GM12878 (cell line): ENCODE measurements at regions not wholly inside any gene's neighbourhood (a gene's known extent, or its start where the extent isn't known, plus 50 kb on each side); places are given as distances from the start of the nearest gene placed in this dataset.

Source experiments
- ATAC-seq: fragments of 200-7000 bp; cut with Tn5 transposase; 3 replicates; pipeline ENCODE4 v1.9.1; 2020; ENCODE audit warnings: mild to moderate bottlenecking, moderate library complexity
- BruUV-seq: library from RNA; stranded (reverse); fragments of 400-500 nt; replicated peaks from 2 replicates; lab custom pipeline; 2021; lab: Mats Ljungman, UMichigan
- CTCF ChIA-PET: fragments of 300-600 bp; sonication (Branson Sonifier 250); formaldehyde crosslinking; extraction: SDS; loops from one replicate; lab custom pipeline; 2021; ENCODE audit warnings: inconsistent platforms; lab: Yijun Ruan, JAX
- POLR2A ChIA-PET: fragments of 350-600 bp; formaldehyde crosslinking; extraction: SDS; loops from one replicate; lab custom pipeline; 2021; ENCODE audit warnings: inconsistent platforms; lab: Charles Lee
- RAD21 ChIA-PET: fragments of 300-600 bp; sonication (Branson Sonifier 250); formaldehyde crosslinking; loops from one replicate; lab custom pipeline; 2023; ENCODE audit warnings: antibody characterized with exemption; ENCODE audit not compliant: unreplicated experiment; lab: Charles Lee
- SMC1A ChIA-PET: fragments of 300-600 bp; sonication (Branson Sonifier 250); formaldehyde crosslinking; loops from one replicate; lab custom pipeline; 2023; ENCODE audit not compliant: unreplicated experiment, uncharacterized antibody; lab: Charles Lee
- DNase-seq: peaks from one replicate; pipeline ENCODE4 v3.0.0-alpha.2; 2011; ENCODE audit warnings: low read depth, low spot score
- FAIRE-seq: peaks from 3 replicates; lab custom pipeline; 2011; peaks lifted over from hg19 to GRCh38; lab: Jason Lieb, UNC
- H2AFZ ChIP-seq: 2 replicates; pipeline ENCODE4 v1.6.0; 2011; ENCODE audit warnings: low read depth, low read length, control low read depth; ENCODE audit not compliant: control insufficient read depth
- H3K27ac ChIP-seq: 2 replicates; pipeline ENCODE4 v1.5.1; 2011; ENCODE audit warnings: control low read depth; ENCODE audit not compliant: control insufficient read depth, insufficient read depth
- H3K27me3 ChIP-seq, 2 experiments: replicated peaks in 1 of 2; 2 replicates each; pipeline versions ENCODE4 v1.6.0 to v1.6.1; 2011; ENCODE audit warnings: low read length in 1 of 2; ENCODE audit not compliant: control insufficient read depth in 2 of 2, insufficient read depth in 2 of 2
- H3K36me3 ChIP-seq, 2 experiments: 2 replicates each; pipeline ENCODE4 v1.5.1; 2011; ENCODE audit warnings: low read length in 1 of 2; ENCODE audit not compliant: control insufficient read depth in 2 of 2, insufficient read depth in 2 of 2
- H3K4me1 ChIP-seq: 2 replicates; pipeline ENCODE4 v1.6.1; 2011; ENCODE audit warnings: mild to moderate bottlenecking, low read length, moderate library complexity, mixed read lengths; ENCODE audit not compliant: control insufficient read depth, insufficient read depth
- H3K4me2 ChIP-seq: 2 replicates; pipeline ENCODE4 v1.6.0; 2011; ENCODE audit warnings: control low read depth; ENCODE audit not compliant: control insufficient read depth, insufficient read depth
- H3K4me3 ChIP-seq: fragments of 200-600 bp; sonication (generic); 2 replicates; pipeline ENCODE4 v1.5.1; 2016
- H3K79me2 ChIP-seq: 2 replicates; pipeline ENCODE4 v1.6.0; 2011; ENCODE audit warnings: low read length; ENCODE audit not compliant: control insufficient read depth, insufficient read depth
- H3K9ac ChIP-seq: 2 replicates; pipeline ENCODE4 v1.8.0; 2011; ENCODE audit warnings: low read length, control low read depth, mixed read lengths; ENCODE audit not compliant: control insufficient read depth, insufficient read depth
- H3K9me3 ChIP-seq: replicated peaks from 3 replicates; pipeline ENCODE4 v1.5.1; 2011; ENCODE audit warnings: mild to moderate bottlenecking, low read length; ENCODE audit not compliant: control insufficient read depth, insufficient read depth
- H4K20me1 ChIP-seq: 2 replicates; pipeline ENCODE4 v1.6.0; 2011; ENCODE audit not compliant: control insufficient read depth, insufficient read depth
- HDAC2 ChIP-seq: fragments of 200-600 bp; sonication (generic); IDR thresholded peaks from 2 replicates; pipeline ENCODE4 v1.6.1; 2017
- KDM1A ChIP-seq: fragments of 200-600 bp; sonication (generic); IDR thresholded peaks from 2 replicates; pipeline ENCODE4 v1.6.1; 2016; ENCODE audit warnings: borderline replicate concordance
- NBN ChIP-seq: fragments of 450-650 bp; IDR thresholded peaks from 2 replicates; pipeline ENCODE4 v1.6.1; 2016
- RELA ChIP-seq: fragments of 450-650 bp; IDR thresholded peaks from 2 replicates; pipeline ENCODE4 v1.8.0; 2014; ENCODE audit warnings: borderline replicate concordance; ENCODE audit not compliant: partially characterized antibody
- SMAD1 ChIP-seq: fragments of 450-650 bp; IDR thresholded peaks from 2 replicates; pipeline ENCODE4 v1.6.1; 2018; ENCODE audit warnings: mild to moderate bottlenecking, low read depth; ENCODE audit not compliant: partially characterized antibody
- WRNIP1 ChIP-seq: IDR thresholded peaks from 2 replicates; pipeline ENCODE4 v1.6.1; 2011; ENCODE audit warnings: low read depth, low read length, improper control_type of control experiment, borderline replicate concordance
- WGBS: methylation state at CpG from one replicate; pipeline ENCODE4 v1.1.6; 2016; ENCODE audit warnings: low lambda C conversion rate; ENCODE audit not compliant: insufficient replicate concordance, insufficient coverage; ENCODE audit errors: missing lambda C conversion rate; 5-methylcytosine and 5-hydroxymethylcytosine counted together
- in situ Hi-C: fragments of 300-500 bp; cut with MboI; formaldehyde crosslinking; loops from 9 replicates; pipeline ENCODE4 v1.14.3; 2018; ENCODE audit warnings: mixed read lengths
- intact Hi-C: fragments of 100-400 bp; cut with micrococcal nuclease; formaldehyde crosslinking; loops from one replicate; pipeline ENCODE4 v1.14.2; 2022; ENCODE audit not compliant: unreplicated experiment
- TF ChIP-seq, protein P1 (sequence below): fragments of 450-650 bp; IDR thresholded peaks from 2 replicates; pipeline ENCODE4 v1.6.1; 2018; ENCODE audit warnings: borderline replicate concordance, mild to moderate bottlenecking; ENCODE audit not compliant: partially characterized antibody
- TF ChIP-seq, protein P2 (sequence below): IDR thresholded peaks from 2 replicates; pipeline ENCODE4 v1.6.1; 2011; ENCODE audit warnings: low read depth, mild to moderate bottlenecking, low read length, moderate library complexity, borderline replicate concordance; ENCODE audit errors: extremely low read depth
- TF ChIP-seq, protein P3 (sequence below): fragments of 450-650 bp; IDR thresholded peaks from 2 replicates; pipeline ENCODE4 v1.6.1; 2017; ENCODE audit warnings: borderline replicate concordance
- TF ChIP-seq, protein P4 (sequence below): IDR thresholded peaks from 2 replicates; pipeline ENCODE4 v1.6.1; 2011; ENCODE audit warnings: low read depth, low read length, improper control_type of control experiment, borderline replicate concordance
- TF ChIP-seq, protein P5 (sequence below): IDR thresholded peaks from 2 replicates; pipeline ENCODE4 v1.6.1; 2012; ENCODE audit warnings: low read depth, low read length, improper control_type of control experiment
- TF ChIP-seq, protein P6 (sequence below): IDR thresholded peaks from 2 replicates; pipeline ENCODE4 v1.6.1; 2012; ENCODE audit warnings: low read depth, low read length, improper control_type of control experiment

DNA sequence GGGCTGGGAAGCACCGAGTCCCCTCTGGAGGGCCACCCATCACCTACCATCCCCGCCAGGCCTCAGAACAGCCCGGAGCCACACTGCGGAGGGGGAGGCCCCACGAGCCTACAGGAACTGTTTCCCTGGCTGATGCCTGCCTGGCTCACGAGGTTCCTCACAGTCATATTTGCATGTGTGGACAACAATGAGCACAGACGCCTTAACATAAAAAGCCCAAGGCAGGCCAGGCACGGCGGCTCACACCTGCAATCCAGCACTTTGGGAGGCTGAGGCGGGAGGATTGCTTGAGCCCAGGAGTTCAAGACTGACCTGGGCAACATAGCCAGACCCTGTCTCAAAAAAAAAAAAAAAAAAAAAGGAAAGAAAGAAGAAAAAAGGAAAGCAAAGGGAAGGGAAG, 125.9 kb downstream of the FAM53A start:
- ChIA-PET SMC1A (no interaction called here), CTCF (no interaction called here), RAD21 (no interaction called here), POLR2A (no interaction called here)
- DNase-seq: no peak
- WGBS: 27% methylated on average over 10 of the region's 10 CpGs
- Histone ChIP-seq H3K4me2 (no peak overlapping the region), H3K4me3 (no peak overlapping the region), H3K27me3 (no peaks in the 10 kb centered on the region), H3K27ac (no peak overlapping the region), H3K79me2 (no peaks in the 10 kb centered on the region), H3K9me3 (no peaks in the 10 kb centered on the region), H4K20me1 (no peaks in the 10 kb centered on the region), H3K36me3 (no peaks in the 10 kb centered on the region), H3K9ac (no peak overlapping the region), H2AFZ (no peak overlapping the region), H3K4me1 (no peaks in the 10 kb centered on the region)
- no peak for FAIRE-seq
- in situ Hi-C loops: no loop called here
- TF ChIP-seq, protein P1, sequence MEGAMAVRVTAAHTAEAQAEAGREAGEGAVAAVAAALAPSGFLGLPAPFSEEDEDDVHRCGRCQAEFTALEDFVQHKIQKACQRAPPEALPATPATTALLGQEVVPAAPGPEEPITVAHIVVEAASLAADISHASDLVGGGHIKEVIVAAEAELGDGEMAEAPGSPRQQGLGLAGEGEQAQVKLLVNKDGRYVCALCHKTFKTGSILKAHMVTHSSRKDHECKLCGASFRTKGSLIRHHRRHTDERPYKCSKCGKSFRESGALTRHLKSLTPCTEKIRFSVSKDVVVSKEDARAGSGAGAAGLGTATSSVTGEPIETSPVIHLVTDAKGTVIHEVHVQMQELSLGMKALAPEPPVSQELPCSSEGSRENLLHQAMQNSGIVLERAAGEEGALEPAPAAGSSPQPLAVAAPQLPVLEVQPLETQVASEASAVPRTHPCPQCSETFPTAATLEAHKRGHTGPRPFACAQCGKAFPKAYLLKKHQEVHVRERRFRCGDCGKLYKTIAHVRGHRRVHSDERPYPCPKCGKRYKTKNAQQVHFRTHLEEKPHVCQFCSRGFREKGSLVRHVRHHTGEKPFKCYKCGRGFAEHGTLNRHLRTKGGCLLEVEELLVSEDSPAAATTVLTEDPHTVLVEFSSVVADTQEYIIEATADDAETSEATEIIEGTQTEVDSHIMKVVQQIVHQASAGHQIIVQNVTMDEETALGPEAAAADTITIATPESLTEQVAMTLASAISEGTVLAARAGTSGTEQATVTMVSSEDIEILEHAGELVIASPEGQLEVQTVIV: no peak
- BruUV-seq: no TSS peak
- intact Hi-C loops: no loop called here
- ATAC-seq: no peak

DNA sequence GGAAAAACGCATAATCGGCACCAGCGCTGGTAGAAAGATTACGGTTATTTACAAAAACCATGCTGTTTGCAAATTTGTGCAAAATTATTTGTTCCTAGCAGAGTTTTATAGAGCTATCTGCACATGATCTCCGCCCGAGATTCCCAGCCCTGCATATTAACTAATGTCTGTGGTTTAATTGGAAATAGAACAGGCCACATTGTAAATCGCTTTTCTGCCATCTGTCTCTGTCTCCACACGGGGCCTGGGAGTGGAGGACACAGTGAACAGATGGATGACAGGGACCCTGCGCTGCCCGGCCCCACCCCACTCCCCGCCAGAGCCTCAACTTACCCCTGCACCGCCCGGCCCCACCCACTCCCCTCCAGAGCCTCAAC, 126.9 kb downstream of the FAM53A start:
- H3K4me2 ChIP-seq: no peak overlapping the region
- FAIRE-seq (no peak), DNase-seq (no peak), ATAC-seq (no peak)
- WGBS: 46% methylated on average over 10 of the region's 13 CpGs
- H2AFZ ChIP-seq: no peak overlapping the region
- H3K36me3 ChIP-seq: no peaks in the 10 kb centered on the region
- ChIA-PET SMC1A (no interaction called here), CTCF (no interaction called here), POLR2A (no interaction called here), RAD21 (no interaction called here)
- H3K27me3 ChIP-seq: no peaks in the 10 kb centered on the region
- intact Hi-C loops (no loop called here), in situ Hi-C loops (no loop called here)
- no peak overlapping the region for H3K4me3 ChIP-seq
- no peak overlapping the region for H3K9ac ChIP-seq
- no peaks in the 10 kb centered on the region for H4K20me1 ChIP-seq
- H3K79me2 ChIP-seq: no peaks in the 10 kb centered on the region
- BruUV-seq: no TSS peak
- no peaks in the 10 kb centered on the region for H3K4me1 ChIP-seq
- H3K27ac ChIP-seq: no peak overlapping the region
- no peaks in the 10 kb centered on the region for H3K9me3 ChIP-seq
- no peak for TF ChIP-seq HDAC2
- no peak for TF ChIP-seq WRNIP1
- TF ChIP-seq KDM1A: no peak
- TF ChIP-seq, protein P2, sequence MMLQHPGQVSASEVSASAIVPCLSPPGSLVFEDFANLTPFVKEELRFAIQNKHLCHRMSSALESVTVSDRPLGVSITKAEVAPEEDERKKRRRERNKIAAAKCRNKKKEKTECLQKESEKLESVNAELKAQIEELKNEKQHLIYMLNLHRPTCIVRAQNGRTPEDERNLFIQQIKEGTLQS: no peak
- TF ChIP-seq, protein P3, sequence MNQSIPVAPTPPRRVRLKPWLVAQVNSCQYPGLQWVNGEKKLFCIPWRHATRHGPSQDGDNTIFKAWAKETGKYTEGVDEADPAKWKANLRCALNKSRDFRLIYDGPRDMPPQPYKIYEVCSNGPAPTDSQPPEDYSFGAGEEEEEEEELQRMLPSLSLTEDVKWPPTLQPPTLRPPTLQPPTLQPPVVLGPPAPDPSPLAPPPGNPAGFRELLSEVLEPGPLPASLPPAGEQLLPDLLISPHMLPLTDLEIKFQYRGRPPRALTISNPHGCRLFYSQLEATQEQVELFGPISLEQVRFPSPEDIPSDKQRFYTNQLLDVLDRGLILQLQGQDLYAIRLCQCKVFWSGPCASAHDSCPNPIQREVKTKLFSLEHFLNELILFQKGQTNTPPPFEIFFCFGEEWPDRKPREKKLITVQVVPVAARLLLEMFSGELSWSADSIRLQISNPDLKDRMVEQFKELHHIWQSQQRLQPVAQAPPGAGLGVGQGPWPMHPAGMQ: no peak
- TF ChIP-seq SMAD1: no peak
- TF ChIP-seq, protein P4, sequence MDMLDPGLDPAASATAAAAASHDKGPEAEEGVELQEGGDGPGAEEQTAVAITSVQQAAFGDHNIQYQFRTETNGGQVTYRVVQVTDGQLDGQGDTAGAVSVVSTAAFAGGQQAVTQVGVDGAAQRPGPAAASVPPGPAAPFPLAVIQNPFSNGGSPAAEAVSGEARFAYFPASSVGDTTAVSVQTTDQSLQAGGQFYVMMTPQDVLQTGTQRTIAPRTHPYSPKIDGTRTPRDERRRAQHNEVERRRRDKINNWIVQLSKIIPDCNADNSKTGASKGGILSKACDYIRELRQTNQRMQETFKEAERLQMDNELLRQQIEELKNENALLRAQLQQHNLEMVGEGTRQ: no peak
- TF ChIP-seq, protein P5, sequence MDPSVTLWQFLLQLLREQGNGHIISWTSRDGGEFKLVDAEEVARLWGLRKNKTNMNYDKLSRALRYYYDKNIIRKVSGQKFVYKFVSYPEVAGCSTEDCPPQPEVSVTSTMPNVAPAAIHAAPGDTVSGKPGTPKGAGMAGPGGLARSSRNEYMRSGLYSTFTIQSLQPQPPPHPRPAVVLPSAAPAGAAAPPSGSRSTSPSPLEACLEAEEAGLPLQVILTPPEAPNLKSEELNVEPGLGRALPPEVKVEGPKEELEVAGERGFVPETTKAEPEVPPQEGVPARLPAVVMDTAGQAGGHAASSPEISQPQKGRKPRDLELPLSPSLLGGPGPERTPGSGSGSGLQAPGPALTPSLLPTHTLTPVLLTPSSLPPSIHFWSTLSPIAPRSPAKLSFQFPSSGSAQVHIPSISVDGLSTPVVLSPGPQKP: no peak
- TF ChIP-seq NBN: no peak
- TF ChIP-seq RELA: no peak
- TF ChIP-seq, protein P6, sequence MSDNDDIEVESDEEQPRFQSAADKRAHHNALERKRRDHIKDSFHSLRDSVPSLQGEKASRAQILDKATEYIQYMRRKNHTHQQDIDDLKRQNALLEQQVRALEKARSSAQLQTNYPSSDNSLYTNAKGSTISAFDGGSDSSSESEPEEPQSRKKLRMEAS: no peak
